GM21526 (cell line): ENCODE measurements at regions not wholly inside any gene's neighbourhood (a gene's known extent, or its start where the extent isn't known, plus 50 kb on each side); places are given as distances from the start of the nearest gene placed in this dataset.

Source experiments
- ATAC-seq: cut with Tn5 transposase; IDR thresholded peaks from one replicate; pipeline ENCODE4 v1.9.1; 2021; ENCODE audit warnings: moderate library complexity; ENCODE audit not compliant: unreplicated experiment, low FRiP score

DNA sequence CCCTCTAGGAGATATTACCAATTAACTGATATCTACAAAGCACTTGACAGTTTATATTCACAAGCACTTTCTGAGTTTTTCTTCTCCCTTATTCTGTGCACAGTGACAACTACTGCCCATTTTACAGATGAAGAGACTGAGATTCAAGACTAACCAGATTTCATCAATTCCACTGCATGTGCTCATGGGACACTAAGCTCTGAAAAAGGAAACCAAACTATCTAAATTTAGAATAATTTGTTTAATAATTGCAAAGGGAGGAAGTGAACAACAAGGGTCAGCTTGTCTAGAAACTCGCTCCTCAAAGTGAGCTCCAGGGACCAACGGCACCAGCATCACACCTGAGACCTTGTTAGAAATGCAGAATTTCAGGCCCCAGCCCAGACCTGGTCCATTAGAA is 50.8 kb upstream of the MYLIP start:
- ATAC-seq, result peak; percentile 80

DNA sequence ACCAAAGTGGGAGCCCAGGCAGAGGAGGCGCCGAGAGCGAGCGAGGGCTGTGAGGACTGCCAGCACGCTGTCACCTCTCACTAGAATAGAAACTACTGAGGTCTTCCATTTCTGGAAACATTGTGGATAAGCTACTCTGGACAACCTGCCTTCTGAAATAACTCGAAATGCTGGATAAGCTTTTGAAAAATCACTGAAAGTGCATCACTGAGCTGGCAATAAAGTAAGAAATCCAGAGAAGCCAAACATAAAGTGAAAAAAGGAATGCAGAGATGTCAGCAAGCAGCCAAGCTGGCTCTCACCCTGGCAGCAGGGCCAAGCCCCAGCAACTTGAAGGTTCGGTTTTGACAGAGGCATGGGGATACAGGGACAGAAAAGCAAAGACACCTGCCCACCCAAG is 59.2 kb upstream of the MYLIP start:
- ATAC-seq, result no peak

DNA sequence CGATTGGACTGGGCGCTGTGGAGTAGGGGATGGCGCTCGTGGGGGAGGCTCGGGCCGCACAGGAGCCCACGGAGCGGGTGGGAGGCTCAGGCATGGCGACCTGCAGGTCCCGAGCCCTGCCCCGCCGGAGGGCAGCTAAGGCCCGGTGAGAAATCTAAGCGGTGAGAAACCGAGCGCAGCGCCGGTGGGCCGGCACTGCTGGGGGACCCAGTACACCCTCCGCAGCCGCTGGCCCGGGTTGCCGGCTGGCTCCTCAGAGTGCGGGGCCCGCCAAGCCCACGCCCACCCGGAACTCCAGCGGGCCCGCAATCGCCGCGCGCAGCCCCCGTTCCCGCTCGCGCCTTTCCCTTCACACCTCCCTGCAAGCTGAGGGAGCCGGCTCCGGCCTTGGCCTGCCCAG is 59.7 kb upstream of the MYLIP start:
- ATAC-seq, result no peak

DNA sequence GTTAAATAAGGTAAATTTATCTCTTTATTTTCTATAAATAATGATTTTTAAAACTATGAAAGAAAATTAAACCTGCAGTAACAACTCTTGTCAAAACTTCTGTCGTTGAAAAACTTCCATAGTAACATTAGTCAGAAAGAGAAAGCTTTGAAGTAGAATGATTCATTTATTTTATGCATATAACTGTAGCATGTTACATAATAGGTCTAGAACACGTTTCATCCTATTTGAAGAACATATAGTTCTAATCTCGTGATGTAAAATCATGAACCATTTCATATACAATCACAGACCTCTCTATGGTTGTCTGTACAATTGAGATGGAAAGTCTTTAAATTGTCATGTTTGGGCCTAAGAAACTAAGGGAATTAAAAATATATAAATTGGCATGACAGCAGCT is 61.3 kb upstream of the MYLIP start:
- ATAC-seq, result no peak

DNA sequence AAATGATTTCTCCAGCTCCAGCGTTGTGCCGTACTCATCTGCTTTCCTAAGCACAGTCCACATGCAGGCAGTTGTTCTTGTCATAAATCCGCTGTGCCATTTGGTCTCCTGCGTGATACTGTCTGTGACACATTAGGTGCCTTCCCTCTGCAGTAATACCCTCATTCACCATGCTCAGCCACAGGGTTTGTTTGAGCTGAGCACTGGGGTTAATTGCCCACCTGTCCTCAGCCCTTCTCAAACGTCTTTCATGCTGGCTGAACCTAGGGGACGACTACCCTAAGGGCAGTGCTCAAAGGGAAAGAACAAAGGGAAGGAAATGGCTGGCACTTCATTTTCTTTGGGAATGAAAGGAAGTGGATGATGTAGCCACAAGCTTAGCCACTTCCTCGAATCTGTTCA is 64.2 kb upstream of the MYLIP start:
- ATAC-seq, result no peak

DNA sequence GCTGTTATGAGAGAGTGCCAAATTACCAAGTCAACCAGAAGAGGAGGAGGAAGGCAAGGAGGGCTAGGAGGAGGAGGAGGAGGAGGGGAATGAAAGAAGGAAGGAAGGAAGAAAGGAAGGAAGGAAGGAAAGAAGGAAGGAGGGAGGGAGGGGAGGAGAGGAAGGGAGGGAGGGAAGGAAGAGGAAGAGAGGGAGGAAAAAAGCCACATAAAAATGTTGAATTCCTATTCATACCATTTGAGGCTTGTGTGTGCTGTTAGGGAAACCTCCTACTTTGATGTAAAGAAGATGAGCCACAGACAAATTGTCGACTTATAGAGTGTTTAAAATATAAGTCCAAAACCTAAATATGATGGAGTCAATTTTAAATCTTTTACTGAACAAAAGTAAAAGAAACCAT is 65.3 kb upstream of the MYLIP start:
- no peak for ATAC-seq

DNA sequence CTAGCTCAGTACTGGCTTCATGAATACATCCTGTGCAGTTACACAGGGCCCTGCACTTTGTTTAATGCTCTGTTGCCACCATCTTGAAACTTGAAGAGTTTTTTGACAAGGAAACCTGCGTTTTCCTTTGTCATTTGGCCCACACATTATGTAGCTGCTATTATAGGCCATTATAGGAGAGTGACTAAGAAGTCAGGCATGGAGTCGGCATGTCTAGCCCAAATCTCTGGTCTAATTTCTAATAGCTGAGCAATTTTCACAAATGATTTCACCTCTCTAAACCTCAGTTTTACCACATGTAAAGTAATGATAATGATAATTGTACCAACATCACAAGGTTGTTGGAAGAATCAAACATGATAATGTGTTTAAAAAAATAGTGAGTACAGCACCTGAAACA is 67.1 kb upstream of the MYLIP start:
- no peak for ATAC-seq

DNA sequence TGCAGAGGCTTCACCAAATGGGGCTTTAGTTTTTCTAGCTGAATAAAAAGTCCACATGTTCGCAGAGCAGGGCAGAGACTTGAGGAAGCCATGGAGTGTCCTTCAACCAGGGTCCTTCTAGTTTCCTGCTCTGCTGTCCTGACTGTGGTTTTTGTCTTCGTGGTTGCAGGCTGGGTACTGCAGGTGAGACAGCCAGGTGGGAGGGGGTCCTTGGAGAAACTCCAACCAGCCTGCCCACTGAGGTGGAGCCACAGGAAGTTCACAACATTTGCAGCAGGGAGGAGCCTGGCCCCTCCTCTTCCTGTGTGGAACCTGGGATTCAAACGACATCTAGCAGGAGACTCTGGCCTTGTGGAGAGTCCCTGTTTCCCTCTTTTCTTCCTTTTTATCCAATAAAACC is 68.8 kb upstream of the MYLIP start:
- ATAC-seq, result no peak

DNA sequence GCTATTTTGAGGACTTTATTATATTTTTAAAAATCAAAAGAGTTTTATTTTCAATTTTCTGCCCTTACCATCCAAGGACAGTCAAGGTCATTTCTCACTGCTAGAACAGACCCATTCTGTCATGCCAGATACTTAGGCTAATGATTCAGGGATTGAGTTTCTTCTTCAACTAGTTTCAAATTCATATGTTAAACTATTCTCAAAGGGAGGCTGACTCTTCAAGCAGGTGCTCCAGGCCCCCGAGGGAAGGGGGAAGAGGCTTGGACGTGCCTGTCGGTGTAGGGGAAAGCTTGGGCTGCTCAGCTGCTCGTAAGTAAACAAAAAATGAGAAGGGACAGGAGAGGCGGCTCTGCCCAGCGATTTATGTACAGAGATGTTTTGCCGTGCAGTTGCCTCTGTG is 69.4 kb upstream of the MYLIP start:
- ATAC-seq, result no peak

DNA sequence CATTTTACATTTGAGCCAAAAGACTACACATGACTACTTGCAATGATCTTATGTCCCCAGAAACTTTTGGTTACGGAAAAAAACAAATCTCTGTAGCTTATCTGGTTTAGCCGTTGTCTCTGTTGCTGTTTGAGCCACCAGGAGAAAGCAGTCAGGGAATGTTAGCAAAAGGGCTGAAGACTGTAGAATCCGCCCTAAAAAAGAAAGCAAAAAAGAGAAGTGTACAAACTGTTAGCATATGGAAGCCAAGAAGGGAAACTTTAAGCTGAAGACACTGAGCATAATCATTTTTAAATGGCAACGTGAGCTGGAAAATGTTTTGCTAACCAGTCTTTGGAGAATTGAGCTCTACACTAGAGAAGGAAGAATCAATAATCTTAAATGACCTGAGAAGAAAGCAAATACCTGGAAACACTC is 69.9 kb upstream of the MYLIP start:
- ATAC-seq, result no peak

DNA sequence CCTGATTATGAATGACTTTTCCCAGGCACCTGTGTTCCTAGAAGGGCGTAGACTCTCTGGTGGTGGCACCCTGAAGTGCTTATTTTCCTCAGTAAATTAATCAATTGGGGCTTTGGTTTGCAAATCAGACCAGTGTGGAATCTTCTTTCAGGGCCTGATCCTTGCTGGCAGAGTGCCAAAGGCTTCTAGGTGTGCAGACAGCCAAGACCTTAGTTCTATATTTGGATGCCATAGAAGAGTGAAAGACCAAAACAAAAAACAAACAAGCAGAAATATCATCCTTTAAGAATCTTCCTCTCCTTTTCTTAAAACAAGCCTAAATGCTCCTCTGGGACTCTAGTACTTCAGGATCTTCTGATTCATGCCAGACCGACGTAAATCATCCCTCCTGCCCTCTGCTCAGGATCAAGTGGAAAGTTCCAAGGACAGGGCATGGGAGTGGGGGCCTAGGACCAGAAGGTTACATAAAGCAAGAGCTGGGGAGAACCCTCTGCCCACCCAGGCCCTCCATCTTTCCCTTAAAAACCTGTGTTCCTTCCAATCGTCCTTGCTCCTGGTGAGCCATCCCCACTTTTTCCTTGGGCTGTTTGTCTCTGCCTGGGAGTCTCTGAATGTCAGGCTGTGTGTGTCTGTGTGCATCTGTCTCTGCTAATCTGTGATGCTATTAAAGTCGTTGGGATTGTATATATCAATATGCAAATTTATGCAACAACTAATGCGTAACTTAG is 70.5 kb upstream of the MYLIP start:
- no peak for ATAC-seq

DNA sequence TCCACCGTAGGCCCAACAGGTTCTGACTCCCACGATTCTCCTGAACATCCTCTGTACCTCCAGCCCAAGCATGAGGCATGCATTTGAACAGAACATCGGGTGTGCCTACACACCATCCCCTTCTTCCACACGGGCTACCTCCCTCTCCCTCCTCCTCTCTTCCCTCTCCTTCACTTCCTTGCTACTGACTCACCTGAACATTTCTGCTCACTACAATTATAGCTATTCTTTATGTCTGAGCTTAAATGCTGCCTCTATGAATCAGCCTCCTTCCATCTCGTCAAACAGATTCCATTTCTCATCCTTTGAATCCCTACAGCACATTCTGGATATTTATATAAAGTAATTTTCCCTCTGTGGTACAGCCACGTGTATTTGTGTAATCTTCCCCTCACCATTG is 71.4 kb upstream of the MYLIP start:
- ATAC-seq, result no peak

DNA sequence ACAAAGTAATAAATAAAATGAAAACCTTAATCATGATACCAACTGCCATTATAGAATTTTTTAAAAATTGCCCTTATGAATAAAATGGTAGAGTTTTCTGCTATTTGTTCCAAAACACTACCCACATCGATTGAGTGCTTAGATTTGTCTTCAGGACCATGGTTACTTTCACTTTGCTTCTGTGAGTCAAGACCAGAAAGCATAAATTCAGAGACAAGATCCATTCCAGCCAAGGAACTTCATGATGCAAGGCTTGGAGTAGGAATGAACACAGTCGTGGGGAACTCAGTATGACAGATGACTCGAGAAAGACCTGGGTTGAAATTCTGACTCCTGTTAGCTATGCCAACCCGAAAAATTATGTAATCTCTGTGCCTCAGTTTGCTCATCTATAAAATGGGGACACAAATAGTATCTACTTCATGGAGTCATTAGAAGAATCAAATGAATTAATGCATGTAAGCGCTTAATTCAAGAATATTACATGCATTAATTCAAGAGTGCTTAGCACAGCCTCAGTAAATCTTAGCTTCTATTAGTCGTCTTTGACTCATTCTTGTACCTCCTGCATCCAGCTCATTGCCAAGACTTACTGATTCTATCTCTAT is 72.5 kb upstream of the MYLIP start:
- ATAC-seq, result no peak

DNA sequence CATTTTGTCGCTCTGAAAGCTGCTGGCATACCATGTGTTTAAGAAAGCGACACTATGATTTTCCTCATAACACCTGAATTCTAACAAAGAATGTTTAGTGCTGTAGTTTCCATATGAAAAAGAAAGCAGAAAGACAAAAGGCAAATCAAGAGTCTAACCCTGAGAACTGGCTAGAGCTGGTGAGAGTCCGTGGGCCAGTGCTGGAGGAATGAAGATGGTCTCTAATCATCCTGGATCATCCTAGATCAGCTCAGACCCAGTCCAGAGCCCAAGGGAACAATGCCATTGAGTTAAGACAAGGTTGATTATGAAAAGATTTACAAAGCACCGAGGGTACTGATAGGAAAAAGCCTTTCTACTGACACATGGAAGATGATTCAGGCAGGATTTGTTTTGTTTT is 73.0 kb upstream of the MYLIP start:
- ATAC-seq, result no peak

DNA sequence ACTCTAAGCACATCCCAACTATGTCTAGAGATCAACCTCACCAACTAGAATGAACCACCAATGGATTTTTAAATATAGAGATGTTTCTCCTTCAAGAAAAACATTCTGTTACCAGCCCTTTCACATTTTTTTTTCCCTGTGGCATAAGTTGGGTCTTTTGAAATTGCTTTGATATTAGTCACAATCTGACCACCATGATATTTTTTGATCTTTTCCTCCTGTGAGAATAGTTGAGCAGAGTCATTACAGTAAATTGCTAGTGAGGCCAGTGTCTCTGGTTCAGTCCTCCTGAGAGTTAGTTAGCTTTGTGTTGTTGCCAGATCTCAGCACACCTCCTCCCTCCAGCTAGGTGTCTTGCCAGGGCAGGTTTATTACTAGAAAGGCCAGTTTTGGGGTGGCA is 79.7 kb upstream of the MYLIP start:
- no peak for ATAC-seq

DNA sequence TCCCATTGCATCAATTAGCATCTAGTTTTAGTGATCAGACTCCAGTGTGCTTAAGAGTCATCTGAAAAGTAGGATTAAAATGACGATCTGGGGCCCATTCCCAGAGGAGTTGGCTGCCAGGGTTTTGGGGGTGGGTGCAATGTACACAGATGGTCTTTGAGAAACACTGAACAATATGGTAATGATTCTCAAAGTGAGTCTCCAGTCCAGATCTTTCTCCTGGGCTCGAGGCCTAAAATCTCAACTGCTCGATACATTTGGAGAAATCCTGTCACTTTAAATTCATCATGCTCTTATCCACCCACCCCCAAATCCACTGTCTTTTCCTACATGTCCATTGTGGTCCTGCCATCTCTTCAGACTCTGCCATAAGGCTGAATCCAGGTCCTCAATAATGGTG is 80.7 kb upstream of the MYLIP start:
- no peak for ATAC-seq

DNA sequence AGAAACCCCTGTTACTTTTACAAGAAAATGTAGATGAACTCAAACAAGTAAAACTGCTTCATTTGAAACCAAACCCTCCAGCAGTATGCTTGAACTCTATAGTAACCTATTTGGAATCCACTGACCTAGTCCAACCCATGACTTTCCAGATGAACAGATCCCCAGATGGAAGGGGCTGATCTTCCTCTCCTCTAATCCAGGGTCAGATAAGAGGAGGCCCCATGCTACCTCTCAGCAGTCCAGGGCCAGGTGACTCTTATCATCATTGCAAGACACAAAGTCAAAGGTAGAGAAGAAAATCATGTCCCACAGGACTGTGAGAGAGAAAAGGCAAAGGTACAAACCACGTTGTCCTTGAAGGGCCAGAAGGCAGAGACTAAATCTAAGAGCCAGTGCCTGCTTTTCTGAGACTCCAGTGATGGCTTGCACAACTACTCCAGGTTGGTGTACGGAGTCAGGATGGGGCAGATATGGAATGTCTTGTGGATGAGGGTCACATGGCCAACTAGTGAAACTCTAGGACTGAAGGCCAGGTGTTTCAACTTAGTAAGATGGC is 81.4 kb upstream of the MYLIP start:
- no peak for ATAC-seq

DNA sequence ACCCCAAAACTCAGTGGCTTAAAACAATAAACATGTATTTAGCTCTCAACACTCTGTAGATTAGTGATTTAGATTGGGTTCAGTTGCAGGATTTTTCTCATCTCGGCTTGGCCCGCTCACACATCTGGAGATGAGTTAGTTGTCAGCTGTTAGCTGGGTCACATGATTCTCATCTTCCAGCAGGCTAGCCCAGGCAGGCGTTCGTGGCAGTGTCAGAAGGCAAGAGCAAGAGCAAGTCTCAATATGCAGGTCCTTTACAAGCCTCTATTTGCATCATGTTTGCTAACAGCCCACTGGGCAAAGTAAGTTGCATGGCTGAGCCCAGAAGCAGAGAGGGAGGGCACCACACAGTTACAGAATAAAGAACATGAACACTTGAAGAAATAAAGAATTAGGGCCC is 83.6 kb upstream of the MYLIP start:
- no peak for ATAC-seq

DNA sequence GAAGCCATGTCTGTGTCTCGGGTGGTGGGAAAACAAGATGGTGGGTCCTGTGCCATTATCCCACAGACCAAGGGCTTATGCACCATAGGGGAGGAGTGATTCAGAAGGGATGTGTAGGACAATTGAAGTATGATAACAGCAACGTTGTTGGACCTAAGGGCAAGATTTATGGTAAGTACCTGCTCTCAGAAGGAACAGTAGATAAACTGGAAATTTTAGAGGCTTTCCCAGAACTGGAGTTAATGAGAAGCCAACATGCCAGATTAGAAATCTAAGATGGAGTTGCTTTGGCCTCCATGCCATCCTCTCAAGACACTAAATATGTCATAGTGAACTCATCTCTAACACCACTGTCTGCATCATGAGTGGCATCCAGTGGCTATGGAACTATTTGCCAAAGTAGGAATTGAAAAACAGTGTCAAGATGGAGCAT is 84.7 kb upstream of the MYLIP start:
- ATAC-seq, result no peak

DNA sequence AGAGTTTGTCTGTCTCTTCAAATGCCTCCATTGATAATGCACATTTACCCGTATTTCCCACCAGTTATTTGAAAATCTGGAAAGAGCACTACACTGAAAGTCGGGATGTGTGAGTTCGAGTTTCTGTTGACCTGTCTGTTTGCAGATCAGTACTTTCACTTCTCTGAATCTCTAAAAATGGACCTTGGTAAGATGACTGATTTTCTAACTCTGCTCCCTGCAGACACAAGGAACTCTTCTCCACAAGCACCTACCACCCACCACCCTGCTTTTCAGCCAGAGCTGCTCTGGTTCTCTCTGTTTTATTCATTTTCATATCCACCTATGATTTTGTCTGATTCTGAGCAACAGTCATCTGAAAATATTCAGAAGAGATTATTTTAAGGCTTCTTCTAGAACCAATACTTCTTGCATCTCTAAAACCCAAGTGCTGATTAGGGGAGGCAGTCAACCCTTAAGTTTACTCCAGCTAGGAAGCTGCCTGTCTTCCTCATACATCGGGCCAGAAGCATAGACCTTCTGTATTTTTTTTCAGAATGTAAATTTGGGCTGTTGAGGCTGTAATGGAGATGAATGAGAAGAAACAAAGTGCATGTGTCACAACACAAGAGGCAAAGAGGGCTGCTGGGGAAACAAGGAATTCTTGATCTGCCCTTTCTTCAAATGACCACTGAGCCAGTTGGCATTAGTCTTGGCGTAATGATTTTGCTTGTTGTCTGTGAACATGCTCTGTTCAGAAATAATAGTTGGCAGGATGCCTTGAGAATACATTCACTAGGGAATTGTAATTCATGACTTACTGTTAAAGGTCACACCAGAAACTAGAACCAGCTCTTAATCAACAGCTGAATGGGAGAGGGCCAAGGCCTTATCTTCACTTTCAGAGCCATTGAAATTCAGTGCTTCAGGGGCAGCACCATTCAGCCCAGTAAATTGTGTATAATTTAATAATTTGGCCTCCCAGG is 85.4 kb upstream of the MYLIP start:
- peak; percentile 59 for ATAC-seq

DNA sequence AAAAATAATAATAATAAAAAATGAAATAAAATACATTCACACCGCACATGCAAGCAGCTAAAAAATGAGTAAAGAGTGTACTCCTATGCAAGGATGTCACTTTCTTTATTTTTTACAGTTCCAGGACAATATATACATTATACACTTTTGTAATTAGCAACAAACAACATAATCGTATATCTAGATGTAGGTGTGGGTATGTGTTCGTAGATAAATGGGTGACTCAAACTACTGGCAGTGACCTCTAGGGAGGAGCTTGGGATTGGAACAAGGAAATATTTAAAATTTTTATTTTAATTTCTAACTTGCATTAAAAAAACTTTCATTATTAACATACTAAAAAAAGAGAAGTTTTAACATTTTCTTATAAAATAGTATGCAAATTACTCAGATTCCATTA is 86.1 kb upstream of the MYLIP start:
- ATAC-seq, result no peak
